ENCODE measurements at regions not wholly inside any gene's neighbourhood (a gene's known extent, or its start where the extent isn't known, plus 50 kb on each side); places are given as distances from the start of the nearest gene placed in this dataset.
A peak's percentile ranks its signal among the peaks of the same experiment; 100 is the strongest.

GRCh38 chr17:63232565-63233310 is 213.4 kb downstream of the CYB561 start:
- Mint-ChIP-seq H3K27me3 (ENCODE audit: low read depth) (no peaks in the 10 kb centered on the region; the same call in 1 of the 2 replicates), H3K4me3 (no peak overlapping the region), H3K27ac (no peak overlapping the region), H3K4me1 (no peaks in the 10 kb centered on the region), H3K36me3 (ENCODE audit: insufficient read depth in 1 of 3, low read depth in 3 of 3) (peaks cover 2 to 10% (median 6%) of the 10 kb centered on the region in 3 experiments; a peak in 5 of 7 replicates), H3K9me3 (peaks cover 4 to 22% of the 10 kb centered on the region in 2 experiments; a peak in 4 of 5 replicates)
- Histone ChIP-seq H2AK5ac (ENCODE audit: insufficient read length, low read length) (no peak overlapping the region), H3K23me2 (ENCODE audit: insufficient read length, low read depth, low read length, poor library complexity, severe bottlenecking) (no peaks in the 10 kb centered on the region), H3K27ac (ENCODE audit: insufficient read length, low read depth, low read length) (no peak overlapping the region), H3K79me2 (ENCODE audit: insufficient read depth, low read length) (no peaks in the 10 kb centered on the region), H3K56ac (ENCODE audit: insufficient read length, low read depth, low read length) (no peak overlapping the region), H2BK120ac (ENCODE audit: low read depth, low read length, poor library complexity, severe bottlenecking) (no peak overlapping the region), H2BK12ac (ENCODE audit: insufficient read length, low read depth, low read length) (no peak overlapping the region), H3K4me1 (ENCODE audit: insufficient read depth, low read length) (no peaks in the 10 kb centered on the region), H4K91ac (ENCODE audit: insufficient read length, low read depth, low read length) (no peak overlapping the region), H2BK20ac (ENCODE audit: low read depth, low read length, poor library complexity, severe bottlenecking) (no peak overlapping the region), H2BK5ac (ENCODE audit: insufficient read length, low read length) (no peak overlapping the region), H3K14ac (ENCODE audit: insufficient read depth, low read length) (no peak overlapping the region; the same call in 1 of the 2 replicates), H4K20me1 (ENCODE audit: control insufficient read depth, insufficient read depth, insufficient read length) (no peaks in the 10 kb centered on the region), H3K23ac (ENCODE audit: insufficient read length, low read depth, low read length) (no peak overlapping the region), H3T11ph (ENCODE audit: low read length) (no peak overlapping the region), H3K27me3 (ENCODE audit: insufficient read depth, low read length) (no peaks in the 10 kb centered on the region), H4K8ac (replicated peaks; ENCODE audit: insufficient read length, low read depth, low read length) (no peak overlapping the region), H3K9ac (ENCODE audit: extremely low read depth, insufficient read length, low read length) (no peak overlapping the region), H3K4ac (ENCODE audit: low read depth, low read length) (no peak overlapping the region), H3K4me2 (ENCODE audit: insufficient read depth, insufficient read length, low read length) (no peak overlapping the region), H3K9me3 (ENCODE audit: control insufficient read depth, low read depth, low read length) (no peaks in the 10 kb centered on the region), H2AFZ (ENCODE audit: low read length) (no peak overlapping the region), H4K5ac (ENCODE audit: insufficient read length, low read depth, low read length) (no peak overlapping the region), H3K18ac (ENCODE audit: insufficient read length, low read depth, low read length) (no peak overlapping the region), H3K79me1 (ENCODE audit: insufficient read depth, low read depth, low read length, poor library complexity, severe bottlenecking) (no peaks in the 10 kb centered on the region), H2BK15ac (ENCODE audit: low read depth, low read length) (no peak overlapping the region)
- DNase-seq, result peak; percentile 42
- TF ChIP-seq CTCF (conservative IDR thresholded peaks at IDR 0.05), result peak; percentile 32; the same call in 1 of the 3 replicates
- no CpG with 5 or more reads among the region's 16 CpGs for WGBS (ENCODE audit: extremely low coverage, insufficient read length, low lambda C conversion rate)
